HCT116 (cell line): ENCODE measurements at regions not wholly inside any gene's neighbourhood (a gene's known extent, or its start where the extent isn't known, plus 50 kb on each side); places are given as distances from the start of the nearest gene placed in this dataset.

Source experiments
- ATAC-seq: fragments of 200-7000 bp; cut with Tn5 transposase; 2 replicates; pipeline ENCODE4 v1.9.1; 2020; ENCODE audit warnings: mild to moderate bottlenecking, moderate library complexity
- BruUV-seq: library from RNA; stranded (reverse); fragments of 400-500 nt; replicated peaks from 2 replicates; lab custom pipeline; 2021; lab: Mats Ljungman, UMichigan
- CTCF ChIA-PET: fragments of 300-600 bp; sonication (Branson Sonifier 250); formaldehyde crosslinking; loops from one replicate; lab custom pipeline; 2021; ENCODE audit warnings: antibody characterized with exemption; lab: Charles Lee
- POLR2A ChIA-PET: fragments of 300-600, 350-600 bp; sonication (Branson Sonifier 250); formaldehyde crosslinking; loops from one replicate; lab custom pipeline; 2021; ENCODE audit warnings: antibody characterized with exemption; lab: Charles Lee
- RAD21 ChIA-PET, 2 experiments: fragments of 300-600 bp; sonication (Branson Sonifier 250); formaldehyde crosslinking; loops; one replicate each; lab custom pipeline; 2023; ENCODE audit warnings: low total read pairs in 2 of 2; ENCODE audit not compliant: uncharacterized antibody in 2 of 2, unreplicated experiment in 2 of 2, low non-redundant PET in 1 of 2; lab: Charles Lee
- DNase-seq: peaks from one replicate; pipeline ENCODE4 v3.0.0-alpha.2; 2010; ENCODE audit warnings: low read depth, low spot score
- H2AFZ ChIP-seq: fragments of 200-600 bp; shearing (Covaris generic), sonication (generic); 2 replicates; pipeline ENCODE4 v1.6.1; 2017; ENCODE audit warnings: low read depth, mixed run types, mixed read lengths, antibody characterized with exemption, low read length; ENCODE audit not compliant: poor library complexity, severe bottlenecking
- H3K27ac ChIP-seq: 2 replicates; pipeline ENCODE4 v1.5.1; 2012; ENCODE audit warnings: low read depth, low read length
- H3K27me3 ChIP-seq: fragments of 200-600 bp; sonication (generic); 2 replicates; pipeline ENCODE4 v1.6.1; 2016; ENCODE audit warnings: mixed run types, low read length, mixed read lengths; ENCODE audit not compliant: insufficient read depth
- H3K36me3 ChIP-seq, 2 experiments: fragments of 200-500 bp in 1 of 2; fragments of 200-600 bp in 1 of 2; sonication (Bioruptor generic) in 1 of 2; sonication (generic) in 1 of 2; 2 replicates each; pipeline versions ENCODE4 v1.5.1 to v1.6.1; 2014 to 2016; ENCODE audit warnings: low read length in 2 of 2, inconsistent platforms in 1 of 2, mixed read lengths in 1 of 2, mixed run types in 1 of 2; ENCODE audit not compliant: insufficient read depth in 2 of 2, control insufficient read depth in 1 of 2
- H3K4me1 ChIP-seq, 2 experiments: fragments of 200-600 bp in 1 of 2; sonication (generic) in 1 of 2; 2 replicates each; pipeline versions ENCODE4 v1.5.1 to v1.6.1; 2012 to 2017; ENCODE audit warnings: low read length in 2 of 2, inconsistent platforms in 1 of 2, mild to moderate bottlenecking in 1 of 2, mixed read lengths in 1 of 2, mixed run types in 1 of 2, moderate library complexity in 1 of 2; ENCODE audit not compliant: insufficient read depth in 2 of 2, control insufficient read depth in 1 of 2
- H3K4me2 ChIP-seq: fragments of 200-600 bp; sonication (generic); 2 replicates; pipeline ENCODE4 v1.6.1; 2017; ENCODE audit warnings: mixed run types, low read length, mixed read lengths
- H3K4me3 ChIP-seq, 2 experiments: fragments of 200-600 bp in 1 of 2; sonication (generic) in 1 of 2; replicated peaks in 1 of 2; 2 replicates each; pipeline ENCODE4 v1.5.1; 2011 to 2016; ENCODE audit warnings: low read length in 2 of 2, control low read depth in 1 of 2, low read depth in 1 of 2, mild to moderate bottlenecking in 1 of 2, mixed read lengths in 1 of 2, mixed run types in 1 of 2
- H3K79me2 ChIP-seq: fragments of 200-600 bp; sonication (generic); 2 replicates; pipeline ENCODE4 v1.6.1; 2017; ENCODE audit warnings: mild to moderate bottlenecking, mixed run types, low read length, moderate library complexity, mixed read lengths; ENCODE audit not compliant: insufficient read depth
- H3K9ac ChIP-seq: fragments of 200-600 bp; sonication (generic); 2 replicates; pipeline ENCODE4 v1.6.1; 2016; ENCODE audit warnings: low read length, mixed read lengths
- H3K9me2 ChIP-seq: fragments of 200-600 bp; sonication (generic), shearing (Covaris generic); 2 replicates; pipeline ENCODE4 v1.6.1; 2017; ENCODE audit warnings: mixed run types, mild to moderate bottlenecking, moderate library complexity; ENCODE audit not compliant: insufficient read depth
- H3K9me3 ChIP-seq, 2 experiments: fragments of 200-500 bp in 1 of 2; fragments of 200-600 bp in 1 of 2; sonication (Bioruptor generic) in 1 of 2; sonication (generic) in 1 of 2; 2 replicates each; pipeline ENCODE4 v1.6.1; 2014 to 2017; ENCODE audit warnings: low read length in 2 of 2, mixed read lengths in 2 of 2, inconsistent platforms in 1 of 2, low read depth in 1 of 2, mild to moderate bottlenecking in 1 of 2, mixed run types in 1 of 2, moderate library complexity in 1 of 2; ENCODE audit not compliant: control insufficient read depth in 1 of 2, insufficient read depth in 1 of 2
- H4K20me1 ChIP-seq: fragments of 200-600 bp; sonication (generic), shearing (Covaris generic); 2 replicates; pipeline ENCODE4 v1.6.1; 2017; ENCODE audit warnings: mixed run types, mild to moderate bottlenecking, moderate library complexity; ENCODE audit not compliant: insufficient read depth
- CEBPB ChIP-seq: IDR thresholded peaks from 2 replicates; pipeline ENCODE4 v1.6.1; 2012; ENCODE audit warnings: low read depth
- EGR1 ChIP-seq: IDR thresholded peaks from 2 replicates; pipeline ENCODE4 v1.6.1; 2012; ENCODE audit warnings: low read depth
- EZH2phosphoT487 ChIP-seq: fragments of 200-600 bp; IDR thresholded peaks from 2 replicates; pipeline ENCODE4 v1.6.1; 2018; ENCODE audit warnings: antibody characterized with exemption, borderline replicate concordance
- FOSL1 ChIP-seq: IDR thresholded peaks from 2 replicates; pipeline ENCODE4 v1.6.1; 2012; ENCODE audit warnings: low read depth
- POLR2A ChIP-seq: IDR thresholded peaks from 2 replicates; pipeline ENCODE4 v1.7.0; 2011; ENCODE audit warnings: borderline replicate concordance; ENCODE audit not compliant: insufficient read depth, insufficient read length; ENCODE audit errors: extremely low read depth
- POLR2AphosphoS5 ChIP-seq: IDR thresholded peaks from 2 replicates; pipeline ENCODE4 v1.6.1; 2011; ENCODE audit warnings: mild to moderate bottlenecking, low read depth, low read length, moderate library complexity
- SP1 ChIP-seq: IDR thresholded peaks from 2 replicates; pipeline ENCODE4 v1.6.1; 2012; ENCODE audit warnings: low read depth
- TCF7L2 ChIP-seq: IDR thresholded peaks from 2 replicates; pipeline ENCODE4 v1.7.0; 2011; ENCODE audit warnings: borderline replicate concordance, inconsistent platforms; ENCODE audit not compliant: insufficient read depth, insufficient read length; ENCODE audit errors: extremely low read depth
- YY1 ChIP-seq: IDR thresholded peaks from 2 replicates; pipeline ENCODE4 v1.6.1; 2011; ENCODE audit warnings: low read length, low read depth, moderate library complexity, mild to moderate bottlenecking; ENCODE audit not compliant: insufficient replicate concordance; ENCODE audit errors: extremely low read depth
- ZFX ChIP-seq: fragments of 450-650 bp; IDR thresholded peaks from 2 replicates; pipeline ENCODE4 v1.6.1; 2017
- intact Hi-C: fragments of 100-400 bp; cut with micrococcal nuclease; formaldehyde crosslinking; loops from 2 replicates; pipeline ENCODE4 v1.10.0; 2022

GRCh38 chr6:119760046-119760445 is 410.5 kb upstream of the MAN1A1 start (continued):
- TF ChIP-seq CEBPB = no peak

GRCh38 chr6:119758385-119758784 is 408.8 kb upstream of the MAN1A1 start:
- H3K4me1 ChIP-seq = no peaks in the 10 kb centered on the region
- TF ChIP-seq POLR2A = no peak
- intact Hi-C loops = no loop called here
- H3K9me2 ChIP-seq = peaks cover 4% of the 10 kb centered on the region; the same call in 1 of the 2 replicates
- no peak overlapping the region for H3K27ac ChIP-seq
- RAD21 ChIA-PET = no interaction called here
- no peak overlapping the region for H3K9ac ChIP-seq
- DNase-seq (no peak), ATAC-seq (no peak)
- no peaks in the 10 kb centered on the region for H3K9me3 ChIP-seq
- H2AFZ ChIP-seq = no peak overlapping the region
- BruUV-seq = no TSS peak
- no peaks in the 10 kb centered on the region for H3K27me3 ChIP-seq
- no peaks in the 10 kb centered on the region for H3K36me3 ChIP-seq
- H4K20me1 ChIP-seq = no peaks in the 10 kb centered on the region
- no peak overlapping the region for H3K4me2 ChIP-seq
- POLR2A ChIA-PET = no interaction called here
- CTCF ChIA-PET = no interaction called here
- H3K4me3 ChIP-seq = no peak overlapping the region
- no peaks in the 10 kb centered on the region for H3K79me2 ChIP-seq

GRCh38 chr6:119757467-119757866 is 407.9 kb upstream of the MAN1A1 start:
- RAD21 ChIA-PET = no interaction called here

More at GRCh38 chr6:119757467-119757866, 407.9 kb upstream of the MAN1A1 start:
- Histone ChIP-seq H3K9ac (no peak overlapping the region), H3K27ac (no peak overlapping the region), H3K9me3 (no peaks in the 10 kb centered on the region), H2AFZ (no peak overlapping the region), H4K20me1 (no peaks in the 10 kb centered on the region), H3K9me2 (peaks cover 4% of the 10 kb centered on the region; the same call in 1 of the 2 replicates), H3K4me2 (no peak overlapping the region), H3K4me3 (no peak overlapping the region), H3K4me1 (no peaks in the 10 kb centered on the region), H3K79me2 (no peaks in the 10 kb centered on the region), H3K36me3 (no peaks in the 10 kb centered on the region), H3K27me3 (no peaks in the 10 kb centered on the region)
- ATAC-seq (no peak), DNase-seq (no peak)
- ChIA-PET POLR2A (no interaction called here), CTCF (no interaction called here)
- TF ChIP-seq TCF7L2 (no peak), ZFX (no peak), POLR2AphosphoS5 (no peak), EGR1 (no peak), CEBPB (no peak), POLR2A (no peak), EZH2phosphoT487 (no peak), YY1 (no peak), SP1 (no peak), FOSL1 (no peak)
- intact Hi-C loops = no loop called here
- no TSS peak for BruUV-seq
